Gastrocnemius medialis (tissue), 4 donors: ENCODE measurements at regions not wholly inside any gene's neighbourhood (a gene's known extent, or its start where the extent isn't known, plus 50 kb on each side); places are given as distances from the start of the nearest gene placed in this dataset.

Experiments
- CTCF ChIP-seq, 5 experiments: fragments of 450-650 bp in 3 of 5; fragments of 200-600 bp in 2 of 5; sonication (generic) in 2 of 5; IDR thresholded peaks in 4 of 5; conservative IDR thresholded peaks in 1 of 5; 1 replicate in 4 of 5; 2 replicates in 1 of 5; pipeline ENCODE4 v1.5.1; 2016 to 2019; ENCODE audit warnings: antibody characterized with exemption in 5 of 5, mild to moderate bottlenecking in 3 of 5, moderate library complexity in 3 of 5
- POLR2A ChIP-seq, 2 donors: fragments of 450-650 bp; IDR thresholded peaks; one replicate each; pipeline ENCODE4 v1.6.1; 2017; ENCODE audit warnings: antibody characterized with exemption in 2 of 2, mild to moderate bottlenecking in 2 of 2, moderate library complexity in 2 of 2

- TF ChIP-seq CTCF (IDR thresholded peaks at IDR 0.05 in 4 of 5, conservative IDR thresholded peaks at IDR 0.05 in 1 of 5), result no peak
- no peak for TF ChIP-seq POLR2A (IDR thresholded peaks at IDR 0.05)
These were observed 331.1 kb upstream of the FSTL5 start for GRCh38 chr4:162494935-162495334.
